ENCODE measurements at regions not wholly inside any gene's neighbourhood (a gene's known extent, or its start where the extent isn't known, plus 50 kb on each side); places are given as distances from the start of the nearest gene placed in this dataset.

DNA sequence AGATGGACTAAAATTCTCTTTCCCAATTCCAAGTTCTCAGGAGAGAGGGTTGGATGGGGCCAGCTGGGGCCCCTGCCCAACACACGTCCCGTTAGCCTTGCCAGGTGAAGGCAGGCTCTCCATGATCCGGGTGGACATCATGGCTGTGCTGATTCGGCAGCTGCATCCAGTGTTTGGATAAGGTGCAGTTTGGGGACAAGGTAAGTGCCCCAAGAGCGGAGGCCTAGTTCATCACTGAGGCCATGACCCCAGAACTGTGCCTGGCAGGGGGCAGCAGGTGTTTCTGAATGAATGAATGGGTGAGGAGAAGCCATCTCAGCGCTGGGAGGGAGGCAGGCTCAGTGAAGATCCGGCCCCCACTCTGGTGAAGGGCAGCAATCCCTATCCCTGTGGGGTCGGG is 520.4 kb downstream of the TBC1D22A start:
- TF ChIP-seq POLR2A (IDR thresholded peaks at IDR 0.05) (no peak), EP300 (IDR thresholded peaks at IDR 0.05) (no peak), POLR2AphosphoS5 (IDR thresholded peaks at IDR 0.05) (no peak)
- TF ChIP-seq, protein P1, sequence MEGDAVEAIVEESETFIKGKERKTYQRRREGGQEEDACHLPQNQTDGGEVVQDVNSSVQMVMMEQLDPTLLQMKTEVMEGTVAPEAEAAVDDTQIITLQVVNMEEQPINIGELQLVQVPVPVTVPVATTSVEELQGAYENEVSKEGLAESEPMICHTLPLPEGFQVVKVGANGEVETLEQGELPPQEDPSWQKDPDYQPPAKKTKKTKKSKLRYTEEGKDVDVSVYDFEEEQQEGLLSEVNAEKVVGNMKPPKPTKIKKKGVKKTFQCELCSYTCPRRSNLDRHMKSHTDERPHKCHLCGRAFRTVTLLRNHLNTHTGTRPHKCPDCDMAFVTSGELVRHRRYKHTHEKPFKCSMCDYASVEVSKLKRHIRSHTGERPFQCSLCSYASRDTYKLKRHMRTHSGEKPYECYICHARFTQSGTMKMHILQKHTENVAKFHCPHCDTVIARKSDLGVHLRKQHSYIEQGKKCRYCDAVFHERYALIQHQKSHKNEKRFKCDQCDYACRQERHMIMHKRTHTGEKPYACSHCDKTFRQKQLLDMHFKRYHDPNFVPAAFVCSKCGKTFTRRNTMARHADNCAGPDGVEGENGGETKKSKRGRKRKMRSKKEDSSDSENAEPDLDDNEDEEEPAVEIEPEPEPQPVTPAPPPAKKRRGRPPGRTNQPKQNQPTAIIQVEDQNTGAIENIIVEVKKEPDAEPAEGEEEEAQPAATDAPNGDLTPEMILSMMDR (IDR thresholded peaks at IDR 0.05): no peak
- intact Hi-C loops (cut with DNase I): loop anchor here (10.0 kb wide), 2 partner anchors 62 to 1002 kb away; no protein-coding TSS in a partner anchor

DNA sequence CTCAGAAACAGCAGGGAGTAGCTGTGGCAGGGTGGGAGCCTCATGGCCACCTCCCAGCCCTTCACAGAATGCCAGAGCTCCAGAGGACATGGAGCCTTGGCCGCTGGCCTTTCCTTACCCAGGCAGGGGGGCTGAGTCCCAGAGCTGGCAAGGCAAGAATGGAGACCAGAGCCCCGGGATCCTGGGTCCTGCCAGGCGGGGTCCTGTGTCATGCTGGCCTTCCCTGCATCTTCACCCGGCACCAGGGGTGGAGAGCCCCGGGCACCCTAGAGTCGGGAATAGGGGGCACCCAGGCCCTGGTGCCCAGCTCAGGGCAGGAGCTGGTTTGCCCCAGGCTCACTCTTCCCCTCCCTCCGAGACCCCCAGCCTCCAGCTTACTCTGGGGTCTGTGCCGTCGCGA is 519.9 kb downstream of the TBC1D22A start:
- no peak for DNase-seq
- H3K9me3 ChIP-seq: no peaks in the 10 kb centered on the region
- no peak overlapping the region for H3K4me3 ChIP-seq
- no peaks in the 10 kb centered on the region for H3K4me1 ChIP-seq
- no peak for TF ChIP-seq EP300 (IDR thresholded peaks at IDR 0.05)
- TF ChIP-seq, protein P1 (IDR thresholded peaks at IDR 0.05): no peak
- TF ChIP-seq POLR2A (IDR thresholded peaks at IDR 0.05): no peak
- TF ChIP-seq POLR2AphosphoS5 (IDR thresholded peaks at IDR 0.05): no peak
- intact Hi-C loops (cut with DNase I): loop anchor here (10.0 kb wide), 2 partner anchors 62 to 1002 kb away; no protein-coding TSS in a partner anchor
- no peak overlapping the region for H3K27ac ChIP-seq
- H3K27me3 ChIP-seq: peaks cover 0 to 16% (median 0%) of the 10 kb centered on the region in 3 donors
- 80% methylated on average over 10 of the region's 10 CpGs for WGBS, 2 donors
- no peaks in the 10 kb centered on the region for H3K36me3 ChIP-seq

More for the DNA sequence above, 520.4 kb downstream of the TBC1D22A start:
- H3K36me3 ChIP-seq: no peaks in the 10 kb centered on the region
- H3K4me1 ChIP-seq: no peaks in the 10 kb centered on the region
- peaks cover 0 to 12% (median 0%) of the 10 kb centered on the region in 3 donors for H3K27me3 ChIP-seq
- H3K27ac ChIP-seq: no peak overlapping the region
- 70 to 90% methylated on average over 8 of the region's 8 CpGs for WGBS, 2 donors
- no peaks in the 10 kb centered on the region for H3K9me3 ChIP-seq
- H3K4me3 ChIP-seq: no peak overlapping the region
- DNase-seq: no peak

DNA sequence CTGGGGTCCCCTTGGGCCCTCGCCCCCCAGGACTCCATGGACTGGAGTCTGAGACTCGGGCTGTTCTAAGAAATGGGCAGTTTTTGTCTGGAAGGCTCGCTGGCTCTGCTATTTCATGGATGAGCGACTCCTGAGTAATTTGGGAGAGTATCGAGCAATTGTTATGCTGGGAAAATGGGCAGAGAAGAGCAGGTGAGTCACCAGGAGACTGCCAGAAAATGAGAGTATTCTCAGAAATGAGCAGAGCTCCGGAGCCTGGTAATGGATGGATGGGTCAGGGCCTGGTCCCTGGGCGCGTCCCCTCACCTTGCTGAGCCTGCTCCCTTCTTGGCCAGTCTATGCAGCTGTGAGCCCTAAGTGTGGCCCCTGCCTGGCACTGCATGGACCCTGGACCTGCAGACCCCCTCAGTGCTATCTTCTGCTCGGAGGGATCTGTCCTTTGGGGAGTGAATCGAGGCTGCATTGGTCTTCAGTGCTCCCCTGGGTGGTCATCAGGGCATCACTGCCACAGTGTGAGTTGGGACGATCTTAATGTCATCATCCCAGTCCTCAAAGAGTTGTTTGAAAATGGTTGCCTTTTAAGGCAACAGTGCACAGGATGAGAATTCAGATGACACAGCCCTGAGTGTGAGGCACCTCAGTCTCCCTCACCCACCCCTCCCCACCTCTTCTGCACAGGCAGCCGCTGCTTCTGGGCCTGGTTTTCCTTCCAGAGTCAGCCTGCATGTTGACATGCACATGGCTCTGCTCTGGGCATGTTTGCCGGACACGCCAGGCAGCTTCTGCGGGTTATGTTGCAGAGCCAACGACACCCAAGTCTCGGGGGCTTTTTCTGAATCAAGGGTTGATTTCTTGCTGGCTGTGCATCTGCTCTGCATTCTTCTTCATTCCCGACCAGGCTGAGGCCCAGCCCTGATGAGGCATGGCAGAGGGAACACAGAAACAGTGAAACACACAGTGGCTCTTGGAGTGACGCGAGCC is 519.0 kb downstream of the TBC1D22A start:
- DNase-seq: no peak
- H3K27me3 ChIP-seq: peaks cover 0 to 22% (median 6%) of the 10 kb centered on the region in 3 donors

DNA sequence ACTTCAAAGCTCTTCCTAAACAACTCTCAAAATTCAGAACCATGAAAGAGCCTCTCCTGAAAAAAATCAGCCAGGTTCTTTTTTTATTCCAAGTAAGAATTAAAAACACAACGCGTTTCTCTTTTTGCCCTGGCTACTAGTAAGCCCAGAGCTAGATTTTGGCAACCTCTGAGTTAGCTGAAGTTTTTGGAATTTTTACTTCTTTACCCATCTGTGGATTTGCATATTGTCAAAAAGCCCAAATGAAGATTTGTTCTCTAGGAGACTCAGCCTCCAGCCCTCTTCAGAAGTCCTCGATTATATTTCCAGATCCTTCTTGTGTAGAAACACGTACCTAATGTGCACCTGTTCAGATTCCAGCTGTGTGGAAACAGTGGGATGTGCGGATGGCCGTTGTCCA is 517.9 kb downstream of the TBC1D22A start:
- H3K27me3 ChIP-seq: peaks cover 0 to 24% (median 6%) of the 10 kb centered on the region in 3 donors
- H3K36me3 ChIP-seq: no peaks in the 10 kb centered on the region
- 78 to 82% methylated on average over 6 of the region's 6 CpGs for WGBS, 2 donors
- no peaks in the 10 kb centered on the region for H3K9me3 ChIP-seq
- no peak overlapping the region for H3K4me3 ChIP-seq
- no peaks in the 10 kb centered on the region for H3K4me1 ChIP-seq
- H3K27ac ChIP-seq: no peak overlapping the region
- intact Hi-C loops (cut with DNase I): loop anchor here (10.0 kb wide), 2 partner anchors 64 to 1004 kb away; no protein-coding TSS in a partner anchor
- TF ChIP-seq POLR2A (IDR thresholded peaks at IDR 0.05) (no peak), EP300 (IDR thresholded peaks at IDR 0.05) (no peak), POLR2AphosphoS5 (IDR thresholded peaks at IDR 0.05) (no peak)
- TF ChIP-seq, protein P1 (IDR thresholded peaks at IDR 0.05): no peak
- no peak for DNase-seq

More for the DNA sequence above, 519.0 kb downstream of the TBC1D22A start:
- no peaks in the 10 kb centered on the region for H3K9me3 ChIP-seq
- H3K27ac ChIP-seq: no peak overlapping the region
- no peaks in the 10 kb centered on the region for H3K4me1 ChIP-seq
- intact Hi-C loops (cut with DNase I): loop anchor here (10.0 kb wide), 2 partner anchors 63 to 1003 kb away; no protein-coding TSS in a partner anchor
- no peaks in the 10 kb centered on the region for H3K36me3 ChIP-seq
- H3K4me3 ChIP-seq: no peak overlapping the region
- TF ChIP-seq EP300 (IDR thresholded peaks at IDR 0.05): no peak
- WGBS, 2 donors: 69 to 82% methylated on average over 20 of the region's 20 CpGs

DNA sequence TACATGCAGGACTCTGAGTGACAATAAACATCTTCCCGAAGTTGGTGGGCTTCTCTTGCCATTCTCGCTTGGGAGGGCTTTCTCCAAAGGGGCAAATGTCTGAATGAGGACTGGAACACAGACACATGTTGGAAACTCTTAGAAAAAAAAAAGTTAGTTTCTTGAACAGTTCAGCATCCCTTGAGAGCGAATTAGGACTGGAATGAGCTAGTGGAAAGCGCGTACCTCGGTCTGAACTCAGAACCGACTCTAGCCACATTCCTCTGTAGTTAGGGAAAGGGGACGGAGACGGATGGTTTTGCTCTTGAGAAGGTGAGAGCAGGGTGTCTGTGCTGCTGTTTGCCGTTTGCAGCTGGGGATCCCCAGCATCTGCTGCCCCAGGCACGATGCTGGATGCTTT is 517.3 kb downstream of the TBC1D22A start:
- no peaks in the 10 kb centered on the region for H3K4me1 ChIP-seq
- no peak for DNase-seq
- TF ChIP-seq POLR2A (IDR thresholded peaks at IDR 0.05): no peak
- TF ChIP-seq EP300 (IDR thresholded peaks at IDR 0.05): no peak
- TF ChIP-seq POLR2AphosphoS5 (IDR thresholded peaks at IDR 0.05): no peak
- TF ChIP-seq, protein P1 (IDR thresholded peaks at IDR 0.05): no peak
- no peak overlapping the region for H3K27ac ChIP-seq
- WGBS, 2 donors: 75% methylated on average over 11 of the region's 11 CpGs
- no peaks in the 10 kb centered on the region for H3K9me3 ChIP-seq
- H3K36me3 ChIP-seq: no peaks in the 10 kb centered on the region
- no peak overlapping the region for H3K4me3 ChIP-seq
- peaks cover 0 to 24% (median 6%) of the 10 kb centered on the region in 3 donors for H3K27me3 ChIP-seq
- intact Hi-C loops (cut with DNase I): loop anchor here (10.0 kb wide), 2 partner anchors 65 to 1005 kb away; no protein-coding TSS in a partner anchor
